K562 (cell line): ENCODE measurements at regions not wholly inside any gene's neighbourhood (a gene's known extent, or its start where the extent isn't known, plus 50 kb on each side); places are given as distances from the start of the nearest gene placed in this dataset.

ENCODE experiments used
- NFIC ChIP-seq: fragments of 450-650 bp; IDR thresholded peaks from 2 replicates; pipeline ENCODE4 v1.6.1; 2017; ENCODE audit warnings: mild to moderate bottlenecking, inconsistent platforms
- RFX5 ChIP-seq: IDR thresholded peaks from 2 replicates; pipeline ENCODE4 v1.6.1; 2011; ENCODE audit warnings: low read depth, mild to moderate bottlenecking, improper control_type of control experiment, low read length
- SMARCB1 ChIP-seq: IDR thresholded peaks from 2 replicates; pipeline ENCODE4 v1.6.1; 2011; ENCODE audit warnings: improper control_type of control experiment, low read depth; ENCODE audit not compliant: insufficient read length
- ZBTB8A ChIP-seq: fragments of 450-650 bp; IDR thresholded peaks from 2 replicates; pipeline ENCODE4 v1.6.1; 2018; ENCODE audit warnings: mild to moderate bottlenecking, moderate library complexity; ENCODE audit not compliant: partially characterized antibody
- ZNF695 ChIP-seq: fragments of 450-650 bp; formaldehyde crosslinking; IDR thresholded peaks from 2 replicates; pipeline ENCODE4 v1.4.0; 2020; ENCODE audit warnings: mild to moderate bottlenecking, moderate library complexity
- TF ChIP-seq, protein P1 (sequence below): fragments of 450-650 bp; IDR thresholded peaks from 2 replicates; pipeline ENCODE4 v1.6.1; 2016; ENCODE audit warnings: low read depth

DNA sequence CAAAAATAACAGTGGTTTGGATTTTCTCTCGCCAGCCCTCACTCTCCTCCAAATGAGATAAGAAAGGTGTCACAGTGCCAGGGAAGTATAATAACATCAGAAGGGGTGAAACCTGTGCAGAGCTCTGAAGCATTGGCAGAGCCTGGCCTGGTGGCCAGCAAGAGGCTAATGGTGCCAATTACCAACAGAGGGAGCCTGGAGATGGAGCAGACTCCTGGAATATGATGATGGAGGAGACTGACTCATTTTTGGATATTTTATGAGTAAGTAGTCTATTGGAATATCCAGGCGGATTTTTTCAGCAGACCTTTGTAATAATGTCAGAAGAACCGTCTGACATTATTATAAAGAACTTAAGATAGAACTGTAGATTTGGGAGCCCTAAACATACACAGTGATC lies 442.6 kb upstream of the MARCKS start (continued):
- TF ChIP-seq, protein P1, sequence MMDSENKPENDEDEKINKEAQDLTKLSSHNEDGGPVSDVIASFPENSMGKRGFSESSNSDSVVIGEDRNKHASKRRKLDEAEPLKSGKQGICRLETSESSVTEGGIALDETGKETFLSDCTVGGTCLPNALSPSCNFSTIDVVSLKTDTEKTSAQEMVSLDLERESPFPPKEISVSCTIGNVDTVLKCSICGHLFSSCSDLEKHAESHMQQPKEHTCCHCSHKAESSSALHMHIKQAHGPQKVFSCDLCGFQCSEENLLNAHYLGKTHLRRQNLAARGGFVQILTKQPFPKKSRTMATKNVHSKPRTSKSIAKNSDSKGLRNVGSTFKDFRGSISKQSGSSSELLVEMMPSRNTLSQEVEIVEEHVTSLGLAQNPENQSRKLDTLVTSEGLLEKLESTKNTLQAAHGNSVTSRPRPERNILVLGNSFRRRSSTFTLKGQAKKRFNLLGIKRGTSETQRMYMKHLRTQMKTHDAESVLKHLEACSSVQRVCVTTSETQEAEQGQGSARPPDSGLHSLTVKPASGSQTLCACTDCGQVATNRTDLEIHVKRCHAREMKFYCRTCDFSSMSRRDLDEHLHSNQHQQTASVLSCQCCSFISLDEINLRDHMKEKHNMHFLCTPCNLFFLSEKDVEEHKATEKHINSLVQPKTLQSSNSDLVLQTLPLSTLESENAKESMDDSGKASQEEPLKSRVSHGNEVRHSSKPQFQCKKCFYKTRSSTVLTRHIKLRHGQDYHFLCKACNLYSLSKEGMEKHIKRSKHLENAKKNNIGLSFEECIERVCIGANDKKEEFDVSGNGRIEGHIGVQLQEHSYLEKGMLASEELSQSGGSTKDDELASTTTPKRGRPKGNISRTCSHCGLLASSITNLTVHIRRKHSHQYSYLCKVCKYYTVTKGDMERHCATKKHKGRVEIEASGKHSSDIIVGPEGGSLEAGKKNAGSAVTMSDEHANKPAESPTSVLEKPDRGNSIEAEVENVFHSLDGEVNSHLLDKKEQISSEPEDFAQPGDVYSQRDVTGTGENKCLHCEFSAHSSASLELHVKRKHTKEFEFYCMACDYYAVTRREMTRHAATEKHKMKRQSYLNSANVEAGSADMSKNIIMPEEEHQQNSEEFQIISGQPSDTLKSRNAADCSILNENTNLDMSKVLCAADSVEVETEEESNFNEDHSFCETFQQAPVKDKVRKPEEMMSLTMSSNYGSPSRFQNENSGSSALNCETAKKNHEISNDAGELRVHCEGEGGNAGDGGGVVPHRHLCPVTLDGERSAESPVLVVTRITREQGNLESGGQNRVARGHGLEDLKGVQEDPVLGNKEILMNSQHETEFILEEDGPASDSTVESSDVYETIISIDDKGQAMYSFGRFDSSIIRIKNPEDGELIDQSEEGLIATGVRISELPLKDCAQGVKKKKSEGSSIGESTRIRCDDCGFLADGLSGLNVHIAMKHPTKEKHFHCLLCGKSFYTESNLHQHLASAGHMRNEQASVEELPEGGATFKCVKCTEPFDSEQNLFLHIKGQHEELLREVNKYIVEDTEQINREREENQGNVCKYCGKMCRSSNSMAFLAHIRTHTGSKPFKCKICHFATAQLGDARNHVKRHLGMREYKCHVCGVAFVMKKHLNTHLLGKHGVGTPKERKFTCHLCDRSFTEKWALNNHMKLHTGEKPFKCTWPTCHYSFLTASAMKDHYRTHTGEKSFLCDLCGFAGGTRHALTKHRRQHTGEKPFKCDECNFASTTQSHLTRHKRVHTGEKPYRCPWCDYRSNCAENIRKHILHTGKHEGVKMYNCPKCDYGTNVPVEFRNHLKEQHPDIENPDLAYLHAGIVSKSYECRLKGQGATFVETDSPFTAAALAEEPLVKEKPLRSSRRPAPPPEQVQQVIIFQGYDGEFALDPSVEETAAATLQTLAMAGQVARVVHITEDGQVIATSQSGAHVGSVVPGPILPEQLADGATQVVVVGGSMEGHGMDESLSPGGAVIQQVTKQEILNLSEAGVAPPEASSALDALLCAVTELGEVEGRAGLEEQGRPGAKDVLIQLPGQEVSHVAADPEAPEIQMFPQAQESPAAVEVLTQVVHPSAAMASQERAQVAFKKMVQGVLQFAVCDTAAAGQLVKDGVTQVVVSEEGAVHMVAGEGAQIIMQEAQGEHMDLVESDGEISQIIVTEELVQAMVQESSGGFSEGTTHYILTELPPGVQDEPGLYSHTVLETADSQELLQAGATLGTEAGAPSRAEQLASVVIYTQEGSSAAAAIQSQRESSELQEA: no peak
- no peak for TF ChIP-seq SMARCB1
- TF ChIP-seq ZNF695 (CRISPR knock-in tag): no peak
- no peak for TF ChIP-seq RFX5
- no peak for TF ChIP-seq ZBTB8A
- TF ChIP-seq NFIC: no peak
